GM21576 (cell line): ENCODE measurements at regions not wholly inside any gene's neighbourhood (a gene's known extent, or its start where the extent isn't known, plus 50 kb on each side); places are given as distances from the start of the nearest gene placed in this dataset.

ENCODE experiments used
- ATAC-seq: cut with Tn5 transposase; IDR thresholded peaks from one replicate; pipeline ENCODE4 v1.9.1; 2021; ENCODE audit warnings: mild to moderate bottlenecking, moderate library complexity; ENCODE audit not compliant: unreplicated experiment

GRCh38 chr12:93149229-93149628 lies 220.1 kb upstream of the EEA1 start:
- ATAC-seq: no peak

- no peak for ATAC-seq
These were observed 222.1 kb upstream of the EEA1 start for GRCh38 chr12:93151079-93151762.

- ATAC-seq: no peak
These were observed 223.5 kb upstream of the EEA1 start for GRCh38 chr12:93152617-93153016.

GRCh38 chr12:93153321-93153720 lies 224.2 kb upstream of the EEA1 start:
- no peak for ATAC-seq

GRCh38 chr12:93154096-93154728 lies 223.5 kb upstream of the NUDT4 start:
- no peak for ATAC-seq

GRCh38 chr12:93154753-93155480 lies 222.8 kb upstream of the NUDT4 start:
- ATAC-seq: no peak

GRCh38 chr12:93156086-93156716 lies 221.5 kb upstream of the NUDT4 start:
- no peak for ATAC-seq

- ATAC-seq: no peak
These were observed 220.4 kb upstream of the NUDT4 start for GRCh38 chr12:93157279-93157678.

GRCh38 chr12:93158065-93158843 lies 219.5 kb upstream of the NUDT4 start:
- ATAC-seq: no peak

GRCh38 chr12:93163260-93164036 lies 214.3 kb upstream of the NUDT4 start:
- ATAC-seq: no peak

- no peak for ATAC-seq
These were observed 213.4 kb upstream of the NUDT4 start for GRCh38 chr12:93164103-93164880.

GRCh38 chr12:93165384-93165932 lies 212.3 kb upstream of the NUDT4 start:
- no peak for ATAC-seq

- ATAC-seq: peak; percentile 81
These were observed 211.0 kb upstream of the NUDT4 start for GRCh38 chr12:93166541-93167307.

- ATAC-seq: no peak
These were observed 210.4 kb upstream of the NUDT4 start for GRCh38 chr12:93167331-93167730.

- ATAC-seq: peak; percentile 56
These were observed 209.8 kb upstream of the NUDT4 start for GRCh38 chr12:93167841-93168492.

- ATAC-seq: no peak
These were observed 209.0 kb upstream of the NUDT4 start for GRCh38 chr12:93168751-93169150.

GRCh38 chr12:93169536-93169935 lies 208.2 kb upstream of the NUDT4 start:
- no peak for ATAC-seq

- ATAC-seq: no peak
These were observed 206.8 kb upstream of the NUDT4 start for GRCh38 chr12:93170928-93171327.
